ENCODE measurements at regions not wholly inside any gene's neighbourhood (a gene's known extent, or its start where the extent isn't known, plus 50 kb on each side); places are given as distances from the start of the nearest gene placed in this dataset.

DNA sequence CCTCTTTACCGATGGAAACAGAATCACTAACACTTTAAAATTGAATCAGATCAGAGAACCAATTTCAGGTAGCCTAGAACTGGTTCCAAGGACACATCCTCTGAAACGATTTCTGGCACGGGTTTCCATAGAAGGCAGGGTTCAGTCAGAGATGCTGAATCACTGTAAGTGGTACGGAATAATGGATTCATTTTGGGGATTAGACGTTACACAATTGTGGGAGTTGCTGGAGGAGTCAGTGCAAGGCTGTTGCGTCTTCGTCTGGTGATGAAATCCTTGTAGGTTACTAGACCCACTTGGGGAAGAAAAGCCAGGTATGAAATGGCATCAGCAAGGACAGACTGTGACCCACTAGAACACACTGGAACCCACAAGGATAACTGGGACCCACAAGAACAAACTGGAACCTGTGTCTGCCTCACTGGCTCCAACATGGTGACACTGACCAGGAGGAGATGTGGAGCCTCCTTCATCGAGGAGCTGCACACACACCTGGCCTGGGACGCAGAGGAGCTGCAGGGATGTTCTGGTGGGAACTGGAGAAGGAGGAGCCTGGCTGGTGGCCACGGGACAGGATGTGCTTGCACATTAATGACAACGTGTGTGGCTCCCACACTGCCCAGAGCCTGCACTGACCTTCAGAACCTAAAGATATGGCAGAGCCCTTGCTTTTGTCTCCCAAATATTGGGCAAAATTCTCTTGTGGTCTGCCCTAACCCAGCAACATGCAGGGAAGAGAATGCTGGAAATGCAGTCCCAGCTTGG is 105.1 kb downstream of the TRAPPC11 start:
- DNase-seq, result no peak

DNA sequence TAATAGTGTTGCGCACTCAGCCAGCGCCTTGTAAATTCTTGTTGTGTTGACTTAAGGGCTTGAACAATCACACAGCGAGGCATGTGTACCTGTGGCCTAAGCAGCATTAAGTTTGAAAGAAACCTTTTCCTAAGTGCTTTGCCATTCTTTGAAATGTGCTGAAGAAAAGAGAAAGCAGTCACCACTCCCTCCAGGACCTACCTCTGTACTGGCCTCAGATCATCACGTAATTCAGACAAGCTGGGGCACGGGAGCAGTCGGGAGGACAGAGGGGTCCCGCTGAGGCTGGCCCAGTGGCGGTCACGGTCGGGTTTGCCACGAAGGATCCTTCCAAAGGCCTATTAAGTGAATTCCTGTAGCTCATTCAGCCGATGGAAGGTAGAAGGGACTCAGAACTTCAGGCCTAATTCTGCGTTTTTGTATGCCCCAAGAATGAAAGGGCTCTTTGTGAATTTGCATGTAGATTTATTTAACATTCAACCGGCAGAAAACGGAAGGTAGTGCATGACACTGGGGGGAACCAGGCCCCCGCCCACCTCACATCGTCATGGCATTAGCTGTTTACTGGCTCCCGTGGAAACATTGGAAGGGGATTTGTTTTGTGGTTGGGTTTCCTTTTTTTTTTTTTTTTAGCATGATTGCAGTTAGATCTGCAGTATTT is 106.3 kb downstream of the TRAPPC11 start:
- DNase-seq, result no peak

DNA sequence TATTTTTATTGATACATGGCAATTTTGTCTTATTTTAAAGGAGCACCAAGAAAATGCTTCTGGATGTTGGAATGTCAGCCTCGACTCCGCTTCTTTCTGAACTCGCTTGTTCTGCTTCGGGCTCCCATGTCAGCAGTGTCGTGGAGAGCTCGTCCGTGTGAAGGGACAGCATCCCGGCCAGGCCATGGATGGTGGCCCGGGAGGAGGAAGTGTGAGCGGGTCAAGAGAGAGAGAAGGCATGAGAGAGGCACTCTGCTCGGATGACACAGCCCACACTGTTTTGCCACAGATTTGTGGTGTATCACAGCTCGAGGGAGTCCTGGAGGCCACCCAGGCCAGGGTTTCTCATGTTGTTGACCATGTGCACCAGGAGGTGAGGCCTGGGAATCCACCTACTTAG is 107.0 kb downstream of the TRAPPC11 start:
- DNase-seq, result no peak

DNA sequence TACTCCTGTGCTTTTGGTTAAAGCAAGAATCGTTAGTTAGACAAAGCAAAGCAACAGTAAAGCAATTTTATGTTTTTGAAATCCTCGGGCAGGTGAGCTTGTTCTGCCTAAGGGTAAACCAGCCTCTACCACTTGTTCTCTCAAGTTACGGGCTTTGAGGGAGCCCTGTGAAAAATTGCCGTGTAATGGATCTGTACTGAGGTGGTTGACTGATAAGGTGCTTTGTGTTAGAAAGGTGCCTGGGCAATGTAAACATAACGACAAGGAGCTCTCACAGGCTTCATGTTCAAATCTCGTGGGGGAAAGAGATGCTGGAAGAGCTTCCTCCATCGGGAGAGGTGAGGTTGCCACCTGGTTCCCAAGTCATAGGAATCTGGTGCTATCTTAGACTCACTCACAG is 111.8 kb downstream of the TRAPPC11 start:
- DNase-seq, result no peak

DNA sequence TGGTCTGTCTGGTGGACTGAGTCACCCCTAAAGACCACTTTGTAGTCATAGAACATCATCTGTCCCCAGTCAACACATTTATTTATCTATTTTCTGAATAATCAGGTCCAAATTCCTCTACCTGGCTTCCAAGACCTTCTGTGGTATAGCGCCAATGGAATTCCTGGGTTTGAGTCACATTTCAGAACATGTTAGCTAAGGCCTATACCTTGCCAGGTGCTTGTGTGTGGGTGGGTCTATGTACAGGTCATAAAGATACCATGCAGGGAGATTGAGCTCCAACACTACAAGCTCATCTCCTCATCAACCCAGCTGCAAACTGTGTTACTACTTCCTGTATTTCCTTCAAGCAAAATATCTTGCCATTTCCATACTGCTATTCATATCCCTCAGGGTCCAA is 113.3 kb downstream of the TRAPPC11 start:
- no peak for DNase-seq

DNA sequence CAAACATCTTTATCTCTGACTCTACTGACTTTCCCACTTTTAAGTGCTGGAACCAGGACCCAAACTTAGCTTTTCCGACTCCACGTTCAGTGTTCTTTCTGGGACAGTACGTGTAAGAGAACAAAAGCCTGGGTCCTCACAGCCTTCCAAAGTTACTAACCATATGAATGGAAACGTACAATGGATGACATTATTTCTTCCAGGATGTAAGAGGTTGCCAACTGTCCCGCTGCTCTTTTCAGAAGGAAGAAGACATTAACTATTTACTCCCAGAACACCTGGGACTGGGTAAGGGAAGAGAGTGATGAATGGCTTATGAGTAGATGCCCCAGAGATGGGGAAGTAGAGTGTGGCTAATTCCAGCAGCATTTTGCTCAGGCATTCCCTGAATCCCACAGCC is 114.7 kb downstream of the TRAPPC11 start:
- DNase-seq, result no peak

DNA sequence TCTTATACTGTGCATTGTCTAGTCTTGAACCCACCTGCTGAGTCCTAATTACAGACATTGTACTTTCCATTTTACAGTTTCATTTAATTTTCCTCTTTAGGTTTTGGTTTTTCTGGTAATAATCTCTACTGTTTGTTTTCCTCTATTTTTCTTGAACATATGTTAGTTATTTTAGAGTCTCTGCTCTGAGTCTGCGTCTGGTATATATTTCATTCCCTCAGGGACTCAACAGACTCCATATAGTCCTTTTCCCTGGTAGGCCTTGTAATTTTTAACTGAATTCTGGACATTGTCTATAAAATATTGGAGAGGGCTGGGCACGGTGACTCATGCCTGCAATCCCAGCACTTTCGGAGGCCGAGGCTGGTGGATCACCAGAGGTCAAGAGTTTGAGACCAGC is 121.8 kb upstream of the STOX2 start:
- DNase-seq, result no peak

DNA sequence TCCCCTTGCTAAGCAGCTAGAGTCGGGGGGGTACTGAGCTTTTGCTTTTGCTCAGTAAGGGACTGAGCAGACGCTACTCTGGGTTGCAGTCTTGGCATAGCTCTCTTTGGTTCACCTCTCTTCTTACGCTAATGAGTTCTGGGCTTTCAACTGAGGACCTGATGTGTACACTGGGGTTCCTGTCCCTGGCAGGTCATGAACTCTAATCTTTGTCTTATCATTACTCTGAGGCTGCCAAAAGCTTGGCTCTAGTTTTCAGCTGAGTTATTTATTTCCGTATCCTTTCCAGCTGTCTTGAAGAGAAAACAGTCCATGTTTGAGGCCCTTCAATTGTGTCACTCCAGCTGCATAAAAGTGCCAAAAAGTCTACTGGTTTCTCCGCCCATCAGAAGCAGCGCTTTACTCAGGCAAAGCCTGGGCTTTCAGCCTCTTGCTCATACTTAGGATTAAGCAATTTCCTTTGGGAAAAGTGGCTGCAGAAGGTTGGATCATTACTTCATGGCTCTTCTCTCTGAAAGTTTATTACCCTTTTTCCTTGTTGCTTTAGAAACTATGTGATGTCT is 121.0 kb upstream of the STOX2 start:
- no peak for DNase-seq

DNA sequence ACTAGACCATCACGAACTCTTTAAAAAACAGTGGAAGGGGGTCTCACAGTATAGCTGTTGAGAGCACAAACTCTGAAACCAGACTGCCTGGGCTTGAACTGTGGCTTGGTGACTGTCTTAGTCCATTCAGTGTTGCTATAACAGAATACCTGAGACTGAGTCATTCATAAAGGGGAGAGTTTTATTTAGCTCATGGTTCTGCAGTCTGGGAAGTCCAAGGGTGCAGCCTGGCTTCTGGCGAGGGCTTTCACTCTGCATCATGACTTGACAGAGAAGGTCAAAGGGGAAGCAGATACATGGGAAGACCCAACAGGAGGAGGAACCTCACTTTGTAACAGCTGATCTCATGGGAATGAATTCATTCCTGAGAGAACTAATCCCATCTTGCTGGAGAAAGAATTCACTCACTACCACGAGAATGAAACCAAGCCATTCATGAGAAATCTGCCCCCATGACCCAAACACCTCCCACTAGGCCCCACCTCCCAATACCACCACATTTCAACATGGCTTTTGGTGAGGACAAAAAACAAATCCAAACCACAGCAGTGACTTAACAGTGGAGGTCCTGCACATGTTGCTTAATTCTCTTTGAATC is 116.7 kb upstream of the STOX2 start:
- no peak for DNase-seq

DNA sequence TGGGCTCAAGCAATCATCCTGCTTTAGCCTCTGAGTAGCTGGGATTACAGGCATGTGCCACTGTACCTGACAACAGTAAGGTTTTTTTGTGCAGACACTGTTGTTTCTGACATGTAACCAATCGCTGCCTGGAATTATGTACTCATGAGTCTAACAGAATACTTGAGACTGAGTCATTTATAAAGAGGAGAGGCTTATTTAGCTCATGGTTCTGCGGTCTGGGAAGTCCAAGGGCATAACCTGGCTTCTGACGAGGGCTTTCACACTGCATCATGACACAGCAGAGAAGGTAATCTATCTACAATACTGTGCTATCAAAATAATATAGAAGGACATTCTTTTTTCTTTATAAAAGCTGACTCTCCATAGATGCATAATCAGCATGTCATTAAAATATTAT is 115.5 kb upstream of the STOX2 start:
- DNase-seq, result no peak

DNA sequence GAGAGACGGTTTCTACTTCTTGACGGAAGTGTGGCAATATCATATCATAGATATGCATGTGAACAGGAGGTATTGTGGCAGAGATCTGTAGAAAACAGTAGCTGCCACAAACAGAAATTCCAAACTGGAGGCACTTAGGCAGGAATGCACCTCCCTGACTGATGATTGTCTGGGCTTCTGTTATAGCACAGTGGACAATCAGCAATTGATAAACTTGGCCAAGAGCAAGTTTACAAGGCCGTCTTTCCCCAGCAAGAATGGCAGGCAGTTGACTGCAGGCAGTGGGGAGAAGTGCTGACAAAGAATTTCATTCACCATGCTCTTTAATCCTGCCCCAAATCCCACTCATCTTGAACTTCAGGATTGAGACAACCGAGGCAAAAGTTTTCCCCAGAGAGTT is 114.4 kb upstream of the STOX2 start:
- DNase-seq, result no peak

DNA sequence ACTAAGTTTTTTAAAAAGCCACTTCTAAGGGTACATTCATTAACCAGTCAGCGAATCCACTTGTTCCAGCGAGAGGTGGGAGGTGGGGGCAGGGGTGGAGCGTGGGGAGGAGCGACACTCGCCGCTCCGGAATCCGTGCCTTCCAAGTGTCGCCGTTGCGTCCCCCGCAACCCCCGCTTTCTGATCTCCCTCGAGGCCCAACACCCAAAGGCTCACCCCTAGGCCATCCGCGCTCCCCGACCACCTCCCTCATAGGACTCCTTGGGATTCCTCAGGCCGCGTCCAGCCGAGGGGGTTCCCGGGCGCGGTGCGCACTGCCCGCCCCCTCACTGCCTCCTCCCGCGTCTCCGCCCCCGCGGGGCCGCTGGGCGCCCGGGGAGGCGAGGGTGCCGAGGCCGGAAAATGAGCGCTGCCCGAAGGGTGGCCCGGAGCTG is 108.1 kb upstream of the STOX2 start:
- no peak for DNase-seq

DNA sequence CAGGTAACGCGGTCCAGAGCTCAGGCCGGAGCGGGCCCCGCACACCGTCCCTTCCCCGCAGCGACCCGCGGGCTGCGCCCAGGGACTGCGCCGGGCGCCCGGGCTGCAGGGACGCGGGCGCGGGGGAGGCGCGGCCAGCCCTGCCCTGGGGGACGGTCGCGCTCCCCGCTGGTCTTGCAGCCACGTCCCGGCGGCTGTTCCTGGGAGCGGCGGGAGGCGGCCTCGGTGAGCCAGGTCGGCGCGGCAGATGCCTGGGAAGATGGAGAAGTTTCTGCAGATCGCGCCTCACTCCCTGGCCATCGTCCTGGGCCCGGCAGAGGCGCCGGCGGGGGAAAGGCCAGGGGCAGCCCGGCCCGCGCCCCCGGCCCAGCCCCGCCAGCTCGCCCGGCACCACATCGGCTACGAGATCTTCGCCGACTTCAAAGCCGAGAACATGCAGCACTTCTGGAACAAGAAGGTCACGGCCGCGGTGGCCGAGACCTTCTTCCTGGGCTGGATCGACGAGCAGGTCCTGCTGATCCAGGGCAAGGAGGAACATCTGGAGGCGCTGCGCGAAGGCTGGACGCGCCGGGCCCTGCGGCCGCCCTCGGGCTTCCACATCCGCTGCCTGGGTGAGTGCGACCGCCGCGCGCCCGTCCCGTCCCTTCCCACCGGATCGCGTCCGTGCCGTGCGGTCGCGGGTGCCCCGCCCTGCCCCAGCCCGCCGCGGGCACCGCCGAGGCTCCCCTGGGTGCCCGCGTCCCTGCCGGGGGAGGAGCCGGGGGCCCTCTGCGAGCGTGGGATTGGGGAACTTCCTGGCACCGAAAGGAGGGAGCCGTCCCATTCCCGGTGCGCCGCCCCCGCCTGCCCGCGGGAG is 107.4 kb upstream of the STOX2 start:
- DNase-seq, result no peak

DNA sequence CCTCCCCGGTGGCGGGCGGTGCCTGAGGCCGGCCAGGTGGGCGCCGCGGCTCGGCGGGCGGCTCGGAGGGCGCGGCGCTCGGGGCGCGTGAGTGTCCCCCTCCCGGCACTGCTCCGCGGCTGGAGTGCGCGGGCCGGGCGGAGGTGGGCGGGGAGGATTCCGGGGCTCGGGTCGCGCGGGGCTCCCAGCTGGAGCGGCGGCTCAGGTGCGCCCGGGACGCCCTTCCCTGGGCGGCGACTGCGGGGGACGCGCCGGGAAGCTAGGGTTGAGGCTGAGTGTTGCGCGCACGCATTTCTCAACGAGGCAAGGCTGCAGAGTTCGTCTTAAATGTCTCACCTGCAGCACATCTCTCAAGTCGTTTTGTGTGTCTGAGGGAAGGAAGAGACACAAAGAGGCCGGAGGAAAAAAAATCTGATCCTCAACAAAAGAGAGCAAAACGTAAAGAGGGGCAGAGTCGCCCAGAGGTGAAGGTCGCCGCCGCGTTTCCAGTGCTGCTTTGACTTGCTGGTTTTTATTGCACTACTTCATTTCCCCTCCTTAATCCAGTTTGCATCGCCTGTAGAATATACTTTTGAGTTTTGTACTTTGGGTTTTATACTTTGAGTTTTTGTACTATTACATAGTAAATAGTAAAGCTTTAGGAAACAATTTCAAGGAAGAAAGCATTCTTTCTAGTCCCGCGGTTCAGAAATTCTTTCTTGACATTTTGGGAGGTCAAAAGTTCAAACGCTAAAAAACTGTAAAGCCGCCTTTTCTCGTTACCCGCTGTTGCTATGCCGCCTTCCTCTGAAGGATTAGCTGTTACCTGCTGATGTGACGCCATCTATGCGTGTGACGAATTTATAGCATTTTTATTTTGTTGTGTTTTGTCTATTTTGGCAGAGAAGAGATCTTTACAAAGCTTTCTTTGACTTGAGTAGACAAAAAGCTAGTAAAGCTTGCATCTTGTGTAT is 106.5 kb upstream of the STOX2 start:
- no peak for DNase-seq

DNA sequence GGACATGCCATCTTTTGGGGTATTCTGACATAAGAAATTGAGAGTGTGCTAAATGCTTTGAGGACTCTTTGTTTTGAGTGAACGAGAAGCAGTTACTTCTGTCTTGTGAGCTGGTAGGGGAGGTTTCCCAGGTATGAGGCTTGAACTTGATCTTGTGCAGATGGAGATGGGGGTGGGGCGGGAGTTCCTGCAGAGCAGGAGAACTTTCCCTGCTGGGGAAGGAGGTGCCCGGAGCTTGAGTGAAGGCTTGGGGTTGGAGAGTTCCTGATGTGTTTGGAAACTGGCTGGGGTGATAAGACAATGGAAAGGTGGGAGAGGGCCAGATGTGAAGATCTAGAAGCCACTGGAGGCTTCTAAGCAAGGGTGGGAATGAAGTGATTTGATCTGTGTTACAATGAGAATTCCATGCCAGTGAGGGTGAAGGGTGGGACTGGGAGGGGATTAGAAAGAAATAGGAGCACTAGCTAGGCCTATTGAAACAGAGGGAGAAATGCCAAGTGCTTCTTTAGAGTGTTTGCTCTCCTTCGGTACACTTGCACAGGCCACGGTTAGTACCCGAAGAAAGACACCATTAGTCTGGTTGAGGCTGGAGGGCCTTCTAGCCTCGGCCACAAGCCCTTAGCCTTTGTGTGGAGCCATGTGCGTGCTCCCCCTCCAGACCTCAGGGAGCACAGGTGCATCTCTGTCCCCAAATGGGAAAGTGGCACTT is 103.5 kb upstream of the STOX2 start:
- DNase-seq, result no peak

DNA sequence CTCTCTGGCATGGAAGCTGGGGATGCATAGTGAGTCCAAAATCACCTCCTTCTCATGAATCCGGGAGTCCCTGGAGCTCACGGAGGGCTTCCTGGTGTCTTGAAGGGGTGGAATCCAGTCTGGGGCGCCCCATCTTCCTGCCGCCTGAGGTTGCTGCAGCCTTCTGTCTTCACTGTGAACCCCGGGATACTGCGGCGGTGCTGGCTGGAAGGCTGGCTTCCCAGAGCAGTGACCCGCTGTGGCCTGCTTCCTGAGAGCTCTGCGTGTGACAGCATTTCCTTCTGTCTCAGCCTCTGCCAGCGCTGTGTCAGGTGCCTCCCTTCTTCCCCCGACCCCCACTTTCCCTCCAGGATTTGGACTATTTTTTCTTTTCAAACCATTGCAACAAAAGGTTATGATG is 98.8 kb upstream of the STOX2 start:
- DNase-seq, result no peak

DNA sequence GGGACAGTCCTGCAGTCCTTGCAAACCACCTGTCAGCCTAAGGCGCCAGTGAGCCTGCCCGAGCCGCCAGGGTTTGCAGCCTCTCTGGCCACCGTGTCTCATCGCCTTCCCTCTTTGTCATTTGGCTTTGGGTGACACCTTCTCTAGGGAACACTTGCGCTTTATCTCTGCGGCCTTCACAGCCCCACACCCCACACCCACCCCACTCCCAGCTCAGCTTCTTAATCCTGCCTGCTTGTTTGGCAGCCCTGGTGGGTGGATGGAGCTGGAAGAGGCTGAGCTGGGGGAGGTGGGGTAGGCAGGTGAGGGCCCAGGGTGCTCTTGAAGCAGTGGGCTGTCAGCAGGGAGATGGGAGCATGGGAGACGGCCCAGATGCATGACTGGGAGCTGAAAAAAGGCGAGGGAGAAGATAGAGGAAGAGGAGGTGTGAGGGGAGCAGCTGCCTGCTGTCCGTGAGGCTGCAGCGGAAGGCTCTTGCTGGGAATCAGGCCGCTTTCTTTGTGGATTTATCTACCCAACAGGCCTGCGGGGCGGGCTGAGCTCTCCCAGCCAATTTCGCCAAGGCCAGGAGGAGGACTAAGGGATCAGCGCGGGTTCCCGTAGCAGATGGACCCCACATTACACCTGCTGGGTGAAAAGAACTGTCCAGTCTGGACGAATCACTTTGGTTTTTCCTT is 97.5 kb upstream of the STOX2 start:
- DNase-seq, result no peak

DNA sequence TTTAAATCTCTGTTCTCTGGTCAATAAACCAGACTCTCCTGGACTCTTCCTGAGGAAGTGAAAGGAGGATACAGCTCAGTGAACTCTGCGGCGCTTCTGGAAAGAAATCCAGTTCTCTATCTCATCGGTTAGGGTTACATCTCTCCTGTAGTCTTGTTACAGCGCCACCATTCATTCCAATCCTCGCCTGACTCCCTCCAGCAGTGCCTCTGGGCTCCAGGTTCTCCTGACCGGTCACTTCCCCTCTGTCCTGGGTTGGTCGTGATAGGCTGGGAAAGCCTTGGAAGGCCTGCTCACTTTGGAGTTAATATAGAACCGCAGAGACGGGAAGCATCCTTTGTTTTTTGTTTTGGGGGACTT is 97.0 kb upstream of the STOX2 start:
- DNase-seq, result no peak

DNA sequence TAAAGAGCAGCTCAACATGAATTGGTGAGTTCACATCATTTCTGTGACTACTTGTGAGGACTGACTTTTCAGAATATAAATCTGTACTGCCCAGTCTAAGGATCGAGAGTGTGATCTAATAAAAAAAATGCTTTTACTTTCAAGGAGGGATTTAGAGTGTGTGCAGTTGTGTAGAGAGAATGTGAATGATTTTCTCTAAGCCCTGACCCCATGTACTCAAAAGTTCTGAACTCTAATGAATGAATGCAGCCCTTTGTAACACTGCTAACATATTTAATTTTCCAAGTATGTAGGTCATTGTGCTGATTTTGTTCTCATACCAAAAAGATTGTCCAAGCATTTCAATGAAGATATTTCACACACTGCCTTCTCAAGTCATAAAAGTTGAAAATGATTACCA is 92.5 kb upstream of the STOX2 start:
- DNase-seq, result no peak

DNA sequence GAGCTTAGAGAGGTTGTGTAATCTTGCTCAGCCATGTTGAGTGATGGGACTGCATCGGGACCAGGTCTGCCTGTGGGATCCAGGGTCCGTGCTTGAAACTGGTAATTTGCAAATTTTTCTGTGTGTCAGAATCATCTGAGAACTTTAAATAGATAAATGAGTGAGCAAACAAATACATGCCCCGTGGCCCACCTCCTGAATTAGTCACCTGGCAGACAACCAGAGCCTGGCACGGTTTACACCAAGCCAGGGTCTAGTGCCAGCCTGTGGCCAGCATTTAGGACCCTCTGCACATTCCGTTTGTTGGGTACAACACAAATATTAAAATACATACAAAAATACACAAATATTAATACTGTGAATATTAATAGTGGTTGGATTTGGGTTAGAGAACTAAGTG is 90.6 kb upstream of the STOX2 start:
- no peak for DNase-seq

DNA sequence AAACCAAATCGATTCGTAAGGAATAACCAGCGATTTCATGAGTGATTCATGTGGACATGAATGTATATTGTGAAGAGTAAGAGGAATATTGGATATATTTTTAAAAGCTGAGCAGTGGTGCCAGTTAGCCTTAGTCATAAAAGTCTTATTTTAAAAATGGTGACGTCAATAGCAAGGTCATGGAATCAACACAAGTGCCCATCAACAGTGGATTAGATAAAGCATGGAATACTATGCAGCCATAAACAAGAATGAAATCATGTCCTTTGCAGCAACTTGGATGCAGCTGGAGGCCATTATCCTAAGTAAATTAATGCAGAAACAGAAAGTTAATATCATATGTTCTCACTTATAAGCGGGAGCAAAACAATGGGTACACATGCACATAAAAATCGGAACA is 89.0 kb upstream of the STOX2 start:
- no peak for DNase-seq

All from stimulated activated CD4-positive, alpha-beta T cell treated with anti-CD3 and anti-CD28 coated beads, Interleukin-2, amount 100 ng/mL, for 48 hours (primary cell).